Keratinocyte (primary cell): ENCODE measurements at regions not wholly inside any gene's neighbourhood (a gene's known extent, or its start where the extent isn't known, plus 50 kb on each side); places are given as distances from the start of the nearest gene placed in this dataset.

Experiments
- DNase-seq: peaks from one replicate; pipeline ENCODE4 v3.0.0-alpha.2; 2011; ENCODE audit warnings: low read depth, missing footprints, low spot score
- FAIRE-seq: peaks from 2 replicates; lab custom pipeline; 2011; peaks lifted over from hg19 to GRCh38; lab: Jason Lieb, UNC
- H2AFZ ChIP-seq: 2 replicates; pipeline ENCODE4 v1.6.0; 2012; ENCODE audit warnings: low read length, control low read depth, inconsistent platforms; ENCODE audit not compliant: control insufficient read depth
- H3K27ac ChIP-seq: 2 replicates; pipeline ENCODE4 v1.5.1; 2011; ENCODE audit warnings: low read length; ENCODE audit not compliant: control insufficient read depth, insufficient read depth
- H3K27me3 ChIP-seq: 3 replicates; pipeline ENCODE4 v1.6.0; 2011; ENCODE audit warnings: low read length; ENCODE audit not compliant: control insufficient read depth, insufficient read depth; ENCODE audit errors: extremely low read depth
- H3K36me3 ChIP-seq, 2 experiments: 2 replicates in 1 of 2; 3 replicates in 1 of 2; pipeline ENCODE4 v1.5.1; 2011; ENCODE audit warnings: low read length in 2 of 2, mild to moderate bottlenecking in 1 of 2; ENCODE audit not compliant: control insufficient read depth in 2 of 2, insufficient read depth in 2 of 2; ENCODE audit errors: extremely low read depth in 1 of 2
- H3K4me1 ChIP-seq: 3 replicates; pipeline ENCODE4 v1.5.1; 2011; ENCODE audit warnings: low read length; ENCODE audit not compliant: control insufficient read depth, insufficient read depth; ENCODE audit errors: extremely low read depth
- H3K4me2 ChIP-seq: 3 replicates; pipeline ENCODE4 v1.6.0; 2011; ENCODE audit warnings: low read depth, low read length; ENCODE audit not compliant: control insufficient read depth, insufficient read depth; ENCODE audit errors: extremely low read depth
- H3K4me3 ChIP-seq, 3 experiments: fragments of 200-600 bp in 1 of 3; sonication (generic) in 1 of 3; 2 replicates in 2 of 3; 3 replicates in 1 of 3; pipeline ENCODE4 v1.5.1; 2011 to 2016; ENCODE audit warnings: low read length in 3 of 3, mild to moderate bottlenecking in 3 of 3, control low read depth in 2 of 3, inconsistent platforms in 1 of 3, low read depth in 1 of 3, mixed read lengths in 1 of 3, mixed run types in 1 of 3, moderate library complexity in 1 of 3; ENCODE audit not compliant: control insufficient read depth in 2 of 3, insufficient read depth in 2 of 3; ENCODE audit errors: extremely low read depth in 1 of 3
- H3K79me2 ChIP-seq: 2 replicates; pipeline ENCODE4 v1.6.0; 2012; ENCODE audit warnings: low read length; ENCODE audit not compliant: control insufficient read depth, insufficient read depth
- H3K9ac ChIP-seq: 3 replicates; pipeline ENCODE4 v1.6.0; 2011; ENCODE audit warnings: low read length; ENCODE audit not compliant: control insufficient read depth, insufficient read depth; ENCODE audit errors: extremely low read depth
- H3K9me1 ChIP-seq: 3 replicates; pipeline ENCODE4 v1.6.0; 2011; ENCODE audit warnings: low read length; ENCODE audit not compliant: control insufficient read depth, insufficient read depth; ENCODE audit errors: extremely low read depth
- H3K9me3 ChIP-seq: 2 replicates; pipeline ENCODE4 v1.5.1; 2012; ENCODE audit warnings: low read depth, low read length; ENCODE audit not compliant: control insufficient read depth
- H4K20me1 ChIP-seq: 3 replicates; pipeline ENCODE4 v1.6.0; 2011; ENCODE audit warnings: low read length; ENCODE audit not compliant: control insufficient read depth, insufficient read depth; ENCODE audit errors: extremely low read depth
- EZH2 ChIP-seq: IDR thresholded peaks from one replicate; pipeline ENCODE4 v1.6.1; 2012; ENCODE audit warnings: inconsistent platforms, mild to moderate bottlenecking, low read length, moderate library complexity
- dilution Hi-C: fragments of 300-500 bp; cut with MboI; formaldehyde crosslinking; loops from one replicate; pipeline ENCODE4 v1.7.0; 2020; ENCODE audit warnings: low sequenced_read_pairs; ENCODE audit not compliant: extremely low pct_ligation_motif_present
- TF ChIP-seq, protein P1 (sequence below), 3 experiments: IDR thresholded peaks in 1 of 3; conservative IDR thresholded peaks in 1 of 3; optimal IDR thresholded peaks in 1 of 3; 2 replicates in 2 of 3; 3 replicates in 1 of 3; pipeline versions ENCODE3 to v1.5.1; 2011; ENCODE audit warnings: low read length in 3 of 3, mild to moderate bottlenecking in 3 of 3, moderate library complexity in 2 of 3, control low read depth in 1 of 3, inconsistent platforms in 1 of 3; ENCODE audit not compliant: insufficient read depth in 2 of 3; ENCODE audit errors: extremely low read depth in 1 of 3

DNA sequence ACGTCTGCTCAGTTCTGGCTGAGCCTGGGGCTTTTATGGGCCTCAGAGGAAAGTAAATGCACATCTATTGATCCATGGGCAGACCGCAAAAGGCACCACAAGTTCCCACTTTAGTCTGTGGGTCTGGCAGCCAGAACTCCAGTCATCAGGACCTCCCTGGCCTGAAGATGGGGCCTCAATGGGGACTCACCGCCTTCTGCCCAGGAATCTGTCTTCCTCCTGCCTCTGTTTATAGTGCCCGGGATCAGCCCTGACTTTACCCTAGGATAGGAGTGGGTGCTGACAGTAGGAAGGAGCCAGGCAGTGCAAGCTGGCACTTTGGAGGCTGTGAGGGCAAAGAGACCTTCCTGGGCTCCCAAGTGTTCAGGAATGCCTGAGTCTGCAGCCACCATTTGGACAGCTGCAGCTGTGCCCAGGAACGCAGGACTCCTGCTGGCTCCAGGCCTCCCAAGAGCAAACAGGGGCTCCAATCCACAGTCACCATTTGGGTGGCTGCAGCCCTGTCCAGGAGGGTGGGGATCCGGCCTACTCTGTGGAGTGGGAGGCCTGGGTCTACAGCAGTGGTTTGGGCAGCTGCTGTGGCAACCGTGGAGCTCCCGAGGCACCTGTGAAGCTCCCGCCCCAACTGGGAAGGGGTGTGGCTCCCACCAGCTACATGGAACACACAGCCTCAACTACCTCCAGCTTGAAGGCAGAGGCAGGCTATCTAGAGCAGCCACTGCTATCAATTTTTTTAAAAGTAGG lies 1440.9 kb upstream of the ADGRL3 start:
- TF ChIP-seq EZH2 = no peak
- TF ChIP-seq, protein P1, sequence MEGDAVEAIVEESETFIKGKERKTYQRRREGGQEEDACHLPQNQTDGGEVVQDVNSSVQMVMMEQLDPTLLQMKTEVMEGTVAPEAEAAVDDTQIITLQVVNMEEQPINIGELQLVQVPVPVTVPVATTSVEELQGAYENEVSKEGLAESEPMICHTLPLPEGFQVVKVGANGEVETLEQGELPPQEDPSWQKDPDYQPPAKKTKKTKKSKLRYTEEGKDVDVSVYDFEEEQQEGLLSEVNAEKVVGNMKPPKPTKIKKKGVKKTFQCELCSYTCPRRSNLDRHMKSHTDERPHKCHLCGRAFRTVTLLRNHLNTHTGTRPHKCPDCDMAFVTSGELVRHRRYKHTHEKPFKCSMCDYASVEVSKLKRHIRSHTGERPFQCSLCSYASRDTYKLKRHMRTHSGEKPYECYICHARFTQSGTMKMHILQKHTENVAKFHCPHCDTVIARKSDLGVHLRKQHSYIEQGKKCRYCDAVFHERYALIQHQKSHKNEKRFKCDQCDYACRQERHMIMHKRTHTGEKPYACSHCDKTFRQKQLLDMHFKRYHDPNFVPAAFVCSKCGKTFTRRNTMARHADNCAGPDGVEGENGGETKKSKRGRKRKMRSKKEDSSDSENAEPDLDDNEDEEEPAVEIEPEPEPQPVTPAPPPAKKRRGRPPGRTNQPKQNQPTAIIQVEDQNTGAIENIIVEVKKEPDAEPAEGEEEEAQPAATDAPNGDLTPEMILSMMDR (optimal IDR thresholded peaks at IDR 0.05 in 1 of 3, IDR thresholded peaks at IDR 0.05 in 1 of 3, conservative IDR thresholded peaks at IDR 0.05 in 1 of 3; ENCODE audit: extremely low read depth in 1 of 3, insufficient read depth in 2 of 3, low read length in 3 of 3) = no peak
- dilution Hi-C loops = no loop called here
- Histone ChIP-seq H4K20me1 (no peaks in the 10 kb centered on the region), H3K9me3 (no peaks in the 10 kb centered on the region), H3K4me1 (no peaks in the 10 kb centered on the region), H3K79me2 (no peaks in the 10 kb centered on the region), H3K9ac (no peak overlapping the region), H3K36me3 (no peaks in the 10 kb centered on the region), H3K27ac (no peak overlapping the region), H2AFZ (no peak overlapping the region), H3K4me3 (no peak overlapping the region), H3K4me2 (no peak overlapping the region), H3K27me3 (no peaks in the 10 kb centered on the region), H3K9me1 (no peaks in the 10 kb centered on the region)
- FAIRE-seq (no peak), DNase-seq (no peak)

DNA sequence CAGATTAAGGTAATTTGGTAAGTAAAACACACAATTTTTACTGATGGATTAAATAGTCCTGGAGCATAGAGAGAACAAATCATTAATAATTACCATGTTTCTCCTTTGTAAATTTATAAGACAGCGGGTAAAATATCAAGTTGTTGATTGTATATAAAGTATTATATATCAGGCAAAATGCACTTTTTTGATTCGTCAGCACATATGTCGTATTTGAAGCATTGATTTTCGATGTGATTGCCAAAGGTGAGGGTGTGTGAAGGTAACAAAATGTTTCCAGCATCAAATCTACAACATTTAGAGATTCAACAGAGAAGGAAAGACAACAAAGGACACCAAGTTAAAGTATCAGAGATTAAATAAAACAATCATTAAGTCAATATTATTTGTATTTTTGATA lies 1437.8 kb upstream of the ADGRL3 start:
- dilution Hi-C loops = no loop called here
- H3K79me2 ChIP-seq = no peaks in the 10 kb centered on the region
- DNase-seq (no peak), FAIRE-seq (no peak)
- H3K4me3 ChIP-seq = no peak overlapping the region
- no peaks in the 10 kb centered on the region for H3K9me3 ChIP-seq
- TF ChIP-seq EZH2 = no peak
- TF ChIP-seq, protein P1 (optimal IDR thresholded peaks at IDR 0.05 in 1 of 3, IDR thresholded peaks at IDR 0.05 in 1 of 3, conservative IDR thresholded peaks at IDR 0.05 in 1 of 3; ENCODE audit: extremely low read depth in 1 of 3, insufficient read depth in 2 of 3, low read length in 3 of 3) = no peak
- no peaks in the 10 kb centered on the region for H3K9me1 ChIP-seq
- H3K4me2 ChIP-seq = no peak overlapping the region
- no peaks in the 10 kb centered on the region for H3K4me1 ChIP-seq
- H3K27me3 ChIP-seq = no peaks in the 10 kb centered on the region
- no peak overlapping the region for H3K9ac ChIP-seq
- H3K36me3 ChIP-seq = no peaks in the 10 kb centered on the region
- no peak overlapping the region for H3K27ac ChIP-seq
- H2AFZ ChIP-seq = no peak overlapping the region
- H4K20me1 ChIP-seq = no peaks in the 10 kb centered on the region
